BJ (cell line): ENCODE measurements at regions not wholly inside any gene's neighbourhood (a gene's known extent, or its start where the extent isn't known, plus 50 kb on each side); places are given as distances from the start of the nearest gene placed in this dataset.
A peak's percentile ranks its signal among the peaks of the same experiment; 100 is the strongest.

Experiments
- CTCF ChIA-PET: fragments of 350-600 bp; formaldehyde crosslinking; extraction: SDS; loops from one replicate; lab custom pipeline; 2021; ENCODE audit warnings: antibody characterized with exemption, inconsistent platforms; lab: Yijun Ruan, JAX
- POLR2A ChIA-PET: fragments of 300-600 bp; sonication (Branson Sonifier 250); formaldehyde crosslinking; extraction: SDS; loops from one replicate; lab custom pipeline; 2021; ENCODE audit warnings: antibody characterized with exemption; lab: Charles Lee
- DNase-seq: peaks from one replicate; pipeline ENCODE4 v3.0.0-alpha.2; 2011; ENCODE audit warnings: low read depth
- H3K27me3 ChIP-seq: 2 replicates; pipeline ENCODE4 v1.6.0; 2011; ENCODE audit warnings: low read length; ENCODE audit not compliant: control insufficient read depth, insufficient read depth
- H3K36me3 ChIP-seq: 2 replicates; pipeline ENCODE4 v1.5.1; 2011; ENCODE audit warnings: low read length; ENCODE audit not compliant: control insufficient read depth, insufficient read depth
- H3K4me3 ChIP-seq: 2 replicates; pipeline ENCODE4 v1.5.1; 2011; ENCODE audit warnings: low read depth, mild to moderate bottlenecking, control low read depth, low read length
- CTCF ChIP-seq: IDR thresholded peaks from 2 replicates; pipeline ENCODE4 v1.5.1; 2011; ENCODE audit warnings: low read depth, mild to moderate bottlenecking, control low read depth, inconsistent platforms, low read length, moderate library complexity; ENCODE audit not compliant: insufficient read depth

DNA sequence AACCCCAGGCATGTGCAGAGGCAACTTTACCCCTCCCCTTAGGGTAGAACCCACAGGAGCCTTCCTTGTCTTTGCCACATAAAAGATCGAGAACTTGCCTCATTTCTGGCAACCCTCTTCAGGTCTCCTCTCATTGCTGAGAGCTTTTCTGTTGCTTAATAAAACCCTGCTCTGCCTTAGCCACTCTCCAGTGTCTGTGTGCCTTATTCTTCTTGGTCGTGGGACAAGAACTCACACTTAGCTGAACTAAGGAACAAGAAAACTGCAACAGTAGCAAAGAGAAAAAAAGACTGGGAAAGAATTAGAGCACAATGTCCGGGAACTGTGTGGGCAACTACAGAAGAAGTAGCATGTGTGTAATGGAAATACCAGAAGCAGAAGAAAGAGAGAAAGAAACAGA is 56.2 kb upstream of the SMIM21 start:
- POLR2A ChIA-PET, result no interaction called here

DNA sequence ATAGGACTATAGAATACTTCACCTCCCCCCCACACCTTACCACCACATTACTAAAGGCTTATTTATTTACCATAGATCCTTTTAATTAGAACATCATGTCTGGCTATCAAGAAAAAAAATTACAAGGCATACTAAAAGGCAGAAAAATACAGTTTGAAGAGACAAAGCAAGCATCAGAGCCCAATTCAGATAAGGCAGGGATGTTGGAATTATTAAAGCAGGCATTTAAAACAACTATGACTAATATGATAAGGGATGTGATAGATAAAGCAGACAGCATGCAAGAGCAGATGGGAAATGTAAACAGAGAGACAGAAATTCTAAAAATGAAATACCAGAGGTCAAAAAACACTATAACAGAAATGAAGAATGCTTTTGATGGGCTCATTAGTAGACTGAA is 55.4 kb upstream of the SMIM21 start:
- no peaks in the 10 kb centered on the region for H3K36me3 ChIP-seq
- H3K27me3 ChIP-seq, result no peaks in the 10 kb centered on the region
- no peak for TF ChIP-seq CTCF
- POLR2A ChIA-PET, result no interaction called here
- peak; percentile 40 for DNase-seq
- CTCF ChIA-PET, result no interaction called here
- H3K4me3 ChIP-seq, result no peak overlapping the region

More for the DNA sequence above, 56.2 kb upstream of the SMIM21 start:
- no peak for TF ChIP-seq CTCF
- Histone ChIP-seq H3K4me3 (no peak overlapping the region), H3K36me3 (no peaks in the 10 kb centered on the region), H3K27me3 (no peaks in the 10 kb centered on the region)
- DNase-seq, result no peak
- CTCF ChIA-PET, result no interaction called here

GRCh38 chr18:75480487-75480886 is 53.0 kb upstream of the SMIM21 start:
- CTCF ChIA-PET, result interaction anchor here (1.6 kb wide), 1 partner anchor 828 kb away, joined by 4 read pairs; no protein-coding TSS in a partner anchor
- Histone ChIP-seq H3K36me3 (no peaks in the 10 kb centered on the region), H3K27me3 (no peaks in the 10 kb centered on the region), H3K4me3 (no peak overlapping the region)
- POLR2A ChIA-PET, result no interaction called here
- TF ChIP-seq CTCF, result no peak
- DNase-seq, result no peak

DNA sequence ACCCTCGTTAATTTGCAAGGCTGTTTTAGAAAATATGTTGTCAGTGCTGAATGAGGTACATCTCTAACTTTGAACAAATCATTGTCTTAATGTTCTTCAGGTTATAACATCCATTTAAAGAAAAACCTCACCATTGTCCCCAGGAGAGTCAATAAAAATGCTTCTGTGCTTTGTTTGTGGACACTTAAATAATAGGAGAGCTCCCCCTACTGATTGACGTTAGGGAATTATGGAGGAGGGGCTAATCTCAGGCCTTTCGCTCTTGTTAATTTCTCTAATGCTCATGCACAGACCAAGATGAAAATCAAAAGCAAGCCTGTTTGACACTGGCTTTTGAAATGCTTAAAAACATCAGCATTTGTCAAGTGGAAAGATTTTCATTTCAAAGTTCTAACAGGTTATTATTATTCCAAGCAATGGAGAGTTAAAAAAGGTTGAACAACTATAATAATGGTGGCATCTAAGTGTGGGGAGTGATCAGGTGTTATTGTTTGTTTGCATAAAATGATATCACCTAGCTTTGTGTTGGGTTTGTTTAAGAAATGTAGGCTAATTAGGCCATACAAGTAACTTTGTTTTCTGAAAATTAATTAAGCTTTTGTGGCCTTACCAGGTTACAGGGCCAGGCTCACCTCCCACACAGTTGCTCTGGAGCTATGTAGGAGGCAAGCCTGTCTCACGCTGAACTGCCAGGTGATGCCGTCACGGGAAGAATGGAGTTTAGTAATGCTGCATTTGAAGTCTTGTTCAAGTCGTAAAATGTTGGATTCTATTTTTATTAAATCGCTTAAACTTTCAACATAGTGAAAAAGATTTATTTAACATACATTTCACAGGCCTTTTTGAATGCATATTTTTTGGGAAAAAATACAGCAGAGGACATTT is 51.7 kb upstream of the SMIM21 start:
- peak; percentile 66 for TF ChIP-seq CTCF
- DNase-seq, result no peak
- POLR2A ChIA-PET, result interaction anchor here (0.6 kb wide), 1 partner anchor 380 kb away, joined by 9 read pairs; no protein-coding TSS in a partner anchor
- no peak overlapping the region for H3K4me3 ChIP-seq
- CTCF ChIA-PET, result interaction anchor here (0.6 to 2.1 kb wide), 14 partner anchors 9 to 875 kb away, joined by 3 to 6 read pairs (median 4); partner anchors contain the start of gene PTGR3
- H3K36me3 ChIP-seq, result no peaks in the 10 kb centered on the region
- no peaks in the 10 kb centered on the region for H3K27me3 ChIP-seq

GRCh38 chr18:75477900-75478299 is 50.4 kb upstream of the SMIM21 start:
- ChIA-PET CTCF (interaction anchor here (1.0 to 2.1 kb wide), 5 partner anchors 220 to 825 kb away, joined by 3 to 5 read pairs (median 4); no protein-coding TSS in a partner anchor), POLR2A (no interaction called here)
- no peak for TF ChIP-seq CTCF
- Histone ChIP-seq H3K4me3 (no peak overlapping the region), H3K27me3 (no peaks in the 10 kb centered on the region), H3K36me3 (no peaks in the 10 kb centered on the region)
- no peak for DNase-seq
